ENCODE measurements at regions not wholly inside any gene's neighbourhood (a gene's known extent, or its start where the extent isn't known, plus 50 kb on each side); places are given as distances from the start of the nearest gene placed in this dataset.

- Histone ChIP-seq H3K4ac (replicated peaks; ENCODE audit: insufficient read length, low read depth, low read length) (no peak overlapping the region), H2BK15ac (ENCODE audit: low read length) (peak overlapping the region; percentile 53; the same call in 1 of the 2 replicates), H3K9ac (replicated peaks in 1 of 4; ENCODE audit: extremely low read depth in 1 of 4, low read depth in 3 of 4, low read length in 3 of 4) (no peak overlapping the region), H3K4me3 (ENCODE audit: extremely low read depth in 1 of 4, insufficient read depth in 2 of 4, low read depth in 3 of 4, low read length in 4 of 4) (no peak overlapping the region), H4K5ac (ENCODE audit: insufficient read length, low read depth, low read length) (no peak overlapping the region), H3K27me3 (replicated peaks in 1 of 4; ENCODE audit: control insufficient read depth in 3 of 4, extremely low read depth in 1 of 4, insufficient read depth in 3 of 4, low read length in 3 of 4) (no peaks in the 10 kb centered on the region), H3K79me2 (ENCODE audit: control insufficient read depth in 1 of 2, insufficient read depth in 2 of 2, low read length in 2 of 2) (no peaks in the 10 kb centered on the region), H2AK5ac (ENCODE audit: low read depth, low read length) (peak overlapping the region; percentile 97; the same call in 1 of the 2 replicates), H3K79me1 (ENCODE audit: low read depth, low read length) (no peaks in the 10 kb centered on the region), H2BK120ac (replicated peaks; ENCODE audit: low read depth, low read length) (no peak overlapping the region), H4K8ac (ENCODE audit: extremely low read depth, insufficient read depth, low read length) (no peak overlapping the region), H2BK20ac (ENCODE audit: low read length) (no peak overlapping the region), H3K4me2 (ENCODE audit: insufficient read depth in 1 of 2, low read depth in 2 of 2, low read length in 2 of 2) (no peak overlapping the region), H4K20me1 (replicated peaks in 1 of 2; ENCODE audit: control insufficient read depth in 1 of 2, insufficient read depth in 2 of 2, low read length in 2 of 2) (no peaks in the 10 kb centered on the region), H3K56ac (replicated peaks; ENCODE audit: insufficient read length, low read depth, low read length) (no peak overlapping the region), H2AFZ (ENCODE audit: low read length) (no peak overlapping the region), H3K23me2 (ENCODE audit: low read depth, low read length) (no peaks in the 10 kb centered on the region; the same call in 1 of the 2 replicates), H3K23ac (ENCODE audit: insufficient read length) (no peak overlapping the region), H3K14ac (ENCODE audit: insufficient read length) (no peak overlapping the region), H3K9me3 (ENCODE audit: insufficient read depth in 2 of 2, low read depth in 1 of 2, low read length in 1 of 2) (no peaks in the 10 kb centered on the region), H2BK12ac (ENCODE audit: low read depth, low read length) (no peak overlapping the region), H2BK5ac (ENCODE audit: low read depth, low read length) (no peak overlapping the region), H3K27ac (ENCODE audit: low read depth, low read length) (no peak overlapping the region), H3K4me1 (replicated peaks in 1 of 4; ENCODE audit: control insufficient read depth in 3 of 4, insufficient read depth in 4 of 4, low read length in 3 of 4) (no peaks in the 10 kb centered on the region), H3K36me3 (ENCODE audit: control insufficient read depth in 2 of 4, insufficient read depth in 4 of 4, low read length in 3 of 4) (no peaks in the 10 kb centered on the region), H4K91ac (replicated peaks; ENCODE audit: insufficient read length, low read length) (no peak overlapping the region), H3K18ac (ENCODE audit: extremely low read depth, low read length) (no peak overlapping the region)
- no peak for DNase-seq (ENCODE audit: low read depth in 1 of 2, low spot score in 2 of 2)
- ChIA-PET POLR2A (ENCODE audit: partially characterized antibody) (no interaction called here), CTCF (ENCODE audit: partially characterized antibody) (no interaction called here)
- FAIRE-seq: peak; percentile 7
- 78% methylated on average over 6 of the region's 6 CpGs; no CpG with 5 or more reads in 1 of the 2 experiments for WGBS, 2 experiments (ENCODE audit: extremely low coverage in 1 of 2, insufficient coverage in 1 of 2, insufficient read length in 1 of 2, insufficient replicate concordance in 2 of 2, low coverage in 1 of 2, low lambda C conversion rate in 2 of 2, missing lambda C conversion rate in 1 of 2)
- TF ChIP-seq NANOG (IDR thresholded peaks at IDR 0.05; ENCODE audit: insufficient read depth, low read depth, low read length, poor library complexity, severe bottlenecking) (no peak), KDM1A (IDR thresholded peaks at IDR 0.05; ENCODE audit: borderline replicate concordance, low read length) (no peak), SIN3A (conservative IDR thresholded peaks at IDR 0.05 in 1 of 2, IDR thresholded peaks at IDR 0.05 in 1 of 2; ENCODE audit: low read depth in 1 of 2, low read length in 2 of 2) (no peak), SP2 (IDR thresholded peaks at IDR 0.05; ENCODE audit: low read length) (no peak), EGR1 (IDR thresholded peaks at IDR 0.05; ENCODE audit: borderline replicate concordance, low read depth, low read length) (no peak), RNF2 (IDR thresholded peaks at IDR 0.05; ENCODE audit: borderline replicate concordance, low read depth, low read length, missing control alignments, poor library complexity, severe bottlenecking) (no peak), SIRT6 (IDR thresholded peaks at IDR 0.05; ENCODE audit: low read length) (no peak), KDM5A (IDR thresholded peaks at IDR 0.05; ENCODE audit: low read length) (no peak), CEBPB (IDR thresholded peaks at IDR 0.05; ENCODE audit: low read depth, low read length) (no peak), TCF12 (IDR thresholded peaks at IDR 0.05; ENCODE audit: low read depth, low read length) (no peak), BCL11A (IDR thresholded peaks at IDR 0.05; ENCODE audit: low read depth in 2 of 2, low read length in 2 of 2) (no peak), SIX5 (IDR thresholded peaks at IDR 0.05; ENCODE audit: low read depth, low read length) (no peak), TAF7 (optimal IDR thresholded peaks at IDR 0.05; ENCODE audit: borderline replicate concordance, low read depth, low read length) (no peak), NRF1 (IDR thresholded peaks at IDR 0.05; ENCODE audit: low read depth, low read length) (no peak)
These were observed 53.2 kb upstream of the HIF1A start for GRCh38 chr14:61641914-61642613.

Measured in H1 (cell line).